ENCODE measurements at regions not wholly inside any gene's neighbourhood (a gene's known extent, or its start where the extent isn't known, plus 50 kb on each side); places are given as distances from the start of the nearest gene placed in this dataset.

DNA sequence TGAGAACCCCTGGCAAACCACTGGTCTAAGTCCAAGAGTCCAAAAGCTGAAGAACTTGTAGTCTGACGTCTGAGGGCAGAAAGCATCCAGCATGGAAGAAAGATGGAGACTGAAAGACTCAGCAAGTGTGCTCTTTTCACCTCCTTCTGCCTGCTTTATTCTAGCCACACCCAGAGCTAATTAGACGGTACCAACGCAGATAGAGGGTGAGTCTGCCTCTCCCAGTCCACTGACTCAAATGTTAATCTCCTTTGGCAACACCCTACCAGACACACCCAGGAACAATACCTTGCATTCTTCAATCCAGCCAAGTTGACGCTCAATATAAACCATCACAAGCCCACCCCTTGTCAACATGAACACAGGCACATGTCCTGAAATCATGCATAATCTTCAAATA, 155.1 kb downstream of the CCDC59 start:
- DNase-seq (ENCODE audit: extremely low spot score), result no peak
- CTCF ChIA-PET, result no interaction called here
- TF ChIP-seq, protein P1, sequence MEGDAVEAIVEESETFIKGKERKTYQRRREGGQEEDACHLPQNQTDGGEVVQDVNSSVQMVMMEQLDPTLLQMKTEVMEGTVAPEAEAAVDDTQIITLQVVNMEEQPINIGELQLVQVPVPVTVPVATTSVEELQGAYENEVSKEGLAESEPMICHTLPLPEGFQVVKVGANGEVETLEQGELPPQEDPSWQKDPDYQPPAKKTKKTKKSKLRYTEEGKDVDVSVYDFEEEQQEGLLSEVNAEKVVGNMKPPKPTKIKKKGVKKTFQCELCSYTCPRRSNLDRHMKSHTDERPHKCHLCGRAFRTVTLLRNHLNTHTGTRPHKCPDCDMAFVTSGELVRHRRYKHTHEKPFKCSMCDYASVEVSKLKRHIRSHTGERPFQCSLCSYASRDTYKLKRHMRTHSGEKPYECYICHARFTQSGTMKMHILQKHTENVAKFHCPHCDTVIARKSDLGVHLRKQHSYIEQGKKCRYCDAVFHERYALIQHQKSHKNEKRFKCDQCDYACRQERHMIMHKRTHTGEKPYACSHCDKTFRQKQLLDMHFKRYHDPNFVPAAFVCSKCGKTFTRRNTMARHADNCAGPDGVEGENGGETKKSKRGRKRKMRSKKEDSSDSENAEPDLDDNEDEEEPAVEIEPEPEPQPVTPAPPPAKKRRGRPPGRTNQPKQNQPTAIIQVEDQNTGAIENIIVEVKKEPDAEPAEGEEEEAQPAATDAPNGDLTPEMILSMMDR (IDR thresholded peaks at IDR 0.05; ENCODE audit: control extremely low read depth, extremely low read depth, low read depth, missing control alignments), result no peak
- POLR2A ChIA-PET, result no interaction called here

DNA sequence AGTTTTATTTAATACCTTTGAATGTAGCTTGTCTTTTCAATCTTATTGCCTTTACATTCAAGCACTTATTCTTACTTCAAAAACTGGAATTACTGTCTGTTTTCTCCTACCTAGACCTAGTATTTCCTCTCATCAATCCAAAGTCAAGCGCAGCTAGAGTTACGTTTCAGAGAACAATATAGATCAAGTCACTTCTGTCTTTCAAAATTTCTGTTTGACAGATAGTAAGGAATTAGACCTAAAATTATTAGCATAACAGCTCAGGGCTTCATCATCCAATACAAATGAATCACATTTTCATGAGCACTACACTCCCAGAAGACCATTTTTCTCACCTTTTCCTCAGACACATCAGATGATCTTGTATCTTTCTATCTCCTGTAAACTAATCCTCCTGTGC, 170.6 kb downstream of the CCDC59 start:
- DNase-seq (ENCODE audit: extremely low spot score), result no peak
- POLR2A ChIA-PET, result no interaction called here
- CTCF ChIA-PET, result no interaction called here
- TF ChIP-seq, protein P1 (IDR thresholded peaks at IDR 0.05; ENCODE audit: control extremely low read depth, extremely low read depth, low read depth, missing control alignments), result no peak

DNA sequence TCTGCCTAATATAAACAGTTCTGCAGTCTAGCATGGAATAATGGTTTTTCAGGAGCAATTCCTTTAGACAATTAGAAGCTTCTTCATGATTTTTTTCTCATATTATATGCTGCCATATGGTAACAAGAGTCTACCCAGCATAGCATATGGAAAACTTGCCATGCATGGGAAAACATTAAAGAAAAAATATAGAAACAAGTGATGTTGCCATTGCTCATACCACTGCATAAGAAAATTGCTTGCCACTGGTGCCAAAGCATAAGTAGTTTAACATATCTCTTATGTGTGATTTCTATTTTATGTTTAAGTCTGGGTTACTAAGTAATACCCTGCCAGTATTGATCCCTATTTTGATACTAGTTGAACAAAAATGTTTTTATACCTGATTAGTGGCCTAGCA, 171.2 kb downstream of the CCDC59 start:
- ChIA-PET CTCF (no interaction called here), POLR2A (no interaction called here)
- TF ChIP-seq, protein P1 (IDR thresholded peaks at IDR 0.05; ENCODE audit: control extremely low read depth, extremely low read depth, low read depth, missing control alignments), result no peak
- DNase-seq (ENCODE audit: extremely low spot score), result no peak

DNA sequence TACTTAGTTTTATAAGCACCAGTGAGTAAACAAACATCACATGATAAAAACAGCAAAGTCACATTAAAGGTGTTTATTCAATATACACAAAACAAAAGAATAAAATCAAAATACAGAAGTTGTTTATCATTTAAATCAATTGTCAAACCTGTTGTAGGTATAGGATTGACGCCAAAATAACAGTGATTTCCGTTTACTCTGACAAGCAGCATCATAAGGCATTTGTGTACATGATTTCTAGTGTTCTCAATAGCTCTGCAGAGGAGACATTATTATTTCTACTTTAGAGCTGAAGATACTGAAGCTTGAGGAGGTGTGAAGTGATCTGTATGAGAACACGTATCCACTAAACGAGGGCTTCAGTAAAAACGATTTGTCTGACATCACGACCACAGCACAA, 171.9 kb downstream of the CCDC59 start:
- ChIA-PET POLR2A (no interaction called here), CTCF (no interaction called here)
- DNase-seq (ENCODE audit: extremely low spot score), result no peak
- TF ChIP-seq, protein P1 (IDR thresholded peaks at IDR 0.05; ENCODE audit: control extremely low read depth, extremely low read depth, low read depth, missing control alignments), result no peak

DNA sequence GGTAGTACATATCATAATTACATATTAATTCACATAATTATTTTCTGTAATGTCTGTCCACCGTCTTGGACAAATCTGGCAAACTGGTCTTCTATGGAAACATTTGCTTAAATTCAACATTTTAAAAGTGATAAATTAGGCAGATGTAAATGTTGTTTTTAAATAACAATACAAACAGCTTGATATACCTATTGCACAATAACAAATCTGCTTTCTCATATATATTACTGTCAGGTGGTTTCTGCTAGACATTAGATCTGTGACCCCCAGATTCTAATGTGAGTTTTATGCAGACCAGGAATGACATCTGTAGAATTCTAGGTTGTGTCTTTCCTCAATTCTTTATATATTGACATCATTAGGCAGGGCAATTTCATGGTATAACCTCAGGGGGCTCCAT, 173.3 kb downstream of the CCDC59 start:
- CTCF ChIA-PET, result no interaction called here
- POLR2A ChIA-PET, result no interaction called here
- TF ChIP-seq, protein P1 (IDR thresholded peaks at IDR 0.05; ENCODE audit: control extremely low read depth, extremely low read depth, low read depth, missing control alignments), result no peak
- no peak for DNase-seq (ENCODE audit: extremely low spot score)

DNA sequence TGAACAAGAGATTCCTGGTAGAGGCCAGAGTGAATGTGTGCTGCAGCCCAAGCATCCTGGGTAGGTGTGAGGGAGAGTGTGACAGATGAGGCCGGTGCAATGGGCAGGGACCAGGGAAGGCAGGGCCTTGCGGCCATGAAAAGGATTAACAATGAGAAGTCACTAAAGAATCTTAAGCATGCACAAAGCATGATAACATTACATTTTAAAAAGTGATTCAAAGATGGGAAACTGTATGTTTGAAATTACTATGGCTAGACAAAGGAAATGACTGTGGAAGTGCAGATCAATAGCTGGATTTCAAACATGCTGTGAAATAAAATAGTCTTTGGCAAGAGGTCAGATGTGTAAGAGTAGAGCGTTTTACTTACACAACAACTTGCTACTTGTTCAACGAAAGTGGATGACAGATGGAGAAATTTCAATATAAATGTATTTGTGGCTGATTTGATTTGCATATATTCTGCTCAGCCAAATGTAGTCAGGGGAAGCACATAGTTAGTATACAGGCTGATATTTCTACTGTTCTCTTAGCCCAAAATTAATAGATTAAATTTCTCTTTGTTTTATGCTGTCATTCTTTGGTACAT, 175.5 kb downstream of the CCDC59 start:
- no peak for DNase-seq (ENCODE audit: extremely low spot score)
- ChIA-PET CTCF (no interaction called here), POLR2A (no interaction called here)
- TF ChIP-seq, protein P1 (IDR thresholded peaks at IDR 0.05; ENCODE audit: control extremely low read depth, extremely low read depth, low read depth, missing control alignments), result no peak
